OCI-LY7 (cell line): ENCODE measurements at regions not wholly inside any gene's neighbourhood (a gene's known extent, or its start where the extent isn't known, plus 50 kb on each side); places are given as distances from the start of the nearest gene placed in this dataset.

Experiments
- CTCF ChIP-seq: fragments of 200-600 bp; sonication (generic); conservative IDR thresholded peaks from 2 replicates; pipeline ENCODE4 v1.5.1; 2014; ENCODE audit warnings: mild to moderate bottlenecking, antibody characterized with exemption, low read length, moderate library complexity, mixed read lengths
- EZH2phosphoT487 ChIP-seq: fragments of 200-600 bp; sonication (generic); IDR thresholded peaks from 2 replicates; pipeline ENCODE4 v1.6.1; 2018; ENCODE audit warnings: low read depth, borderline replicate concordance, mild to moderate bottlenecking, mixed run types, antibody characterized with exemption, low read length, moderate library complexity, mixed read lengths

- TF ChIP-seq CTCF: no peak
- TF ChIP-seq EZH2phosphoT487: no peak
These were observed 74.1 kb upstream of the DDHD1 start for GRCh38 chr14:53227154-53227718.
